ENCODE measurements at regions not wholly inside any gene's neighbourhood (a gene's known extent, or its start where the extent isn't known, plus 50 kb on each side); places are given as distances from the start of the nearest gene placed in this dataset.
A peak's percentile ranks its signal among the peaks of the same experiment; 100 is the strongest.

GRCh38 chr13:106433066-106433465, 102.4 kb downstream of the EFNB2 start:
- Histone ChIP-seq H3K9ac (ENCODE audit: low read length in 5 of 5) (no peak overlapping the region), H3K4me1 (ENCODE audit: control insufficient read depth in 5 of 5, insufficient read depth in 5 of 5, low read length in 5 of 5) (no peaks in the 10 kb centered on the region), H3K36me3 (ENCODE audit: control insufficient read depth in 5 of 5, insufficient read depth in 5 of 5, low read length in 5 of 5) (no peaks in the 10 kb centered on the region), H3K27ac (ENCODE audit: low read depth, low read length) (no peak overlapping the region), H3K27me3 (ENCODE audit: control insufficient read depth in 5 of 5, insufficient read depth in 4 of 5, low read length in 5 of 5) (peaks cover 0 to 3% (median 0%) of the 10 kb centered on the region in 5 donors), H3K4me3 (ENCODE audit: low read depth in 1 of 5, low read length in 5 of 5) (no peak overlapping the region), H3K9me3 (ENCODE audit: control insufficient read depth in 5 of 5, low read length in 5 of 5) (no peaks in the 10 kb centered on the region)

DNA sequence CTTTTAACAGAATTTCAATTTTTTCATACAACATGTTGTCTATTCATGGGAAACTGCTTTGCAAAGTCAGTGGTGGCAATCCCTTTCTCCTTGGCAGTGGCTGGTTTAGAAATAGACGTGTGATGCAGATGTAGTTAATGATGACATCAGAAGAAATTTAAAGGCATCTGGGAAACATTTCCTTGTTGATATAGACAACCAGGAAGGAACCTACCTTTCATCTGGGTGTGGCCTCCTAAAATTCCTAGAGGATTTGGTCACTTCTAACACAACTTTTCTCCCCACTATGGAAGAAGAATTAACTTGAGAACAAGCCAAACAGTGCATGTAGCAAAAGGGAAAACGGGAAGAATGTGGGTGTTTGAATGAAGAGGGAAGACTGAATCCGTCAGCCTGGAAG, 102.8 kb downstream of the EFNB2 start:
- H3K4me3 ChIP-seq (ENCODE audit: low read depth in 1 of 5, low read length in 5 of 5) = no peak overlapping the region
- no peaks in the 10 kb centered on the region for H3K9me3 ChIP-seq (ENCODE audit: control insufficient read depth in 5 of 5, low read length in 5 of 5)
- H3K36me3 ChIP-seq (ENCODE audit: control insufficient read depth in 5 of 5, insufficient read depth in 5 of 5, low read length in 5 of 5) = no peaks in the 10 kb centered on the region
- H3K9ac ChIP-seq (ENCODE audit: low read length in 5 of 5) = no peak overlapping the region
- H3K4me1 ChIP-seq (ENCODE audit: control insufficient read depth in 5 of 5, insufficient read depth in 5 of 5, low read length in 5 of 5) = no peaks in the 10 kb centered on the region
- no peak overlapping the region for H3K27ac ChIP-seq (ENCODE audit: low read depth, low read length)
- H3K27me3 ChIP-seq (ENCODE audit: control insufficient read depth in 5 of 5, insufficient read depth in 4 of 5, low read length in 5 of 5) = peaks cover 0 to 3% (median 0%) of the 10 kb centered on the region in 5 donors

- Histone ChIP-seq H3K4me1 (ENCODE audit: control insufficient read depth in 5 of 5, insufficient read depth in 5 of 5, low read length in 5 of 5) (no peaks in the 10 kb centered on the region), H3K27ac (ENCODE audit: low read depth, low read length) (no peak overlapping the region), H3K4me3 (ENCODE audit: low read depth in 1 of 5, low read length in 5 of 5) (no peak overlapping the region), H3K9ac (ENCODE audit: low read length in 5 of 5) (no peak overlapping the region), H3K27me3 (ENCODE audit: control insufficient read depth in 5 of 5, insufficient read depth in 4 of 5, low read length in 5 of 5) (no peaks in the 10 kb centered on the region), H3K9me3 (ENCODE audit: control insufficient read depth in 5 of 5, low read length in 5 of 5) (no peaks in the 10 kb centered on the region), H3K36me3 (ENCODE audit: control insufficient read depth in 5 of 5, insufficient read depth in 5 of 5, low read length in 5 of 5) (no peaks in the 10 kb centered on the region)
These were observed 108.6 kb downstream of the EFNB2 start for GRCh38 chr13:106426909-106427308.

DNA sequence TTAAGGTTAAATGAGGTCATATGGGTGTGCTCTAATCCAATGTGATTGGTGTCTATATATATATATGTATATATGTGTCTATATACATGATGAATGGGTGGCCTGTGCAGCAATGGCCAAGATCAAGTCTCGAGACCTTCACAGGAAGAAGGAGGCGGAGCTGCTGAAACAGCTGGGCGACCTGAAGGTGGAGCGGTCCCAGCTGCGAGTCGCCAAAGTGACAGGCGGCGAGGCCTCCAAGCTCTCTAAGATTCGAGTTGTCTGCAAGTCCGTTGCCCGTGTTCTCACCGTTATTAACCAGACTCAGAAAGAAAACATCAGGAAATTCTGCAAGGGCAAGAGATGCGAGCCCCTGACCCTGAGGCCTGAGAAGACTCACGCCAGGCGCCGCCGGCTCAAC, 109.8 kb downstream of the EFNB2 start:
- Histone ChIP-seq H3K36me3 (ENCODE audit: control insufficient read depth in 5 of 5, insufficient read depth in 5 of 5, low read length in 5 of 5) (no peaks in the 10 kb centered on the region), H3K4me1 (ENCODE audit: control insufficient read depth in 5 of 5, insufficient read depth in 5 of 5, low read length in 5 of 5) (no peaks in the 10 kb centered on the region), H3K9me3 (ENCODE audit: control insufficient read depth in 5 of 5, low read length in 5 of 5) (no peaks in the 10 kb centered on the region), H3K27me3 (ENCODE audit: control insufficient read depth in 5 of 5, insufficient read depth in 4 of 5, low read length in 5 of 5) (no peaks in the 10 kb centered on the region), H3K9ac (ENCODE audit: low read length in 5 of 5) (no peak overlapping the region), H3K27ac (ENCODE audit: low read depth, low read length) (no peak overlapping the region), H3K4me3 (ENCODE audit: low read depth in 1 of 5, low read length in 5 of 5) (no peak overlapping the region)

DNA sequence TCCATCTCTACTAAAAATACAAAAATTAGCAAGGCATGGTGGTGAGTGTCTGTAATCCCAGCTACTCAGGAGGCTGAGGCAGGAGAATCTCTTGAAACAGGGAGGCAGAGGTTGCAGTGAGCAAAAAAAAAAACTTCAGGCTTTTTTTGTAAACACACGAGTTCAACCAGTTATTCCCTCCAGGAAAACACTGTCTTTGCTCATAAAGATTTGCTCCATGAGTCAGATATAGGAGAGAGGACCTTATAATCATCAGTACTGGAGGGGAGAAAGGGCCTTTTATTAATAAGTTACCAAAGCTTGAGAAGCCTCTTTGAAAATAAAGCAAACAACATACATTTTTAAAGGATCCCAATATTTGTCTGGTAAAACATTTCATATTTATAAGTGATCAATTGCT, 110.7 kb downstream of the EFNB2 start:
- Histone ChIP-seq H3K9me3 (ENCODE audit: control insufficient read depth in 5 of 5, low read length in 5 of 5) (no peaks in the 10 kb centered on the region), H3K27me3 (ENCODE audit: control insufficient read depth in 5 of 5, insufficient read depth in 4 of 5, low read length in 5 of 5) (no peaks in the 10 kb centered on the region), H3K27ac (ENCODE audit: low read depth, low read length) (no peak overlapping the region), H3K4me3 (ENCODE audit: low read depth in 1 of 5, low read length in 5 of 5) (no peak overlapping the region), H3K4me1 (ENCODE audit: control insufficient read depth in 5 of 5, insufficient read depth in 5 of 5, low read length in 5 of 5) (no peaks in the 10 kb centered on the region), H3K36me3 (ENCODE audit: control insufficient read depth in 5 of 5, insufficient read depth in 5 of 5, low read length in 5 of 5) (no peaks in the 10 kb centered on the region), H3K9ac (ENCODE audit: low read length in 5 of 5) (no peak overlapping the region)

DNA sequence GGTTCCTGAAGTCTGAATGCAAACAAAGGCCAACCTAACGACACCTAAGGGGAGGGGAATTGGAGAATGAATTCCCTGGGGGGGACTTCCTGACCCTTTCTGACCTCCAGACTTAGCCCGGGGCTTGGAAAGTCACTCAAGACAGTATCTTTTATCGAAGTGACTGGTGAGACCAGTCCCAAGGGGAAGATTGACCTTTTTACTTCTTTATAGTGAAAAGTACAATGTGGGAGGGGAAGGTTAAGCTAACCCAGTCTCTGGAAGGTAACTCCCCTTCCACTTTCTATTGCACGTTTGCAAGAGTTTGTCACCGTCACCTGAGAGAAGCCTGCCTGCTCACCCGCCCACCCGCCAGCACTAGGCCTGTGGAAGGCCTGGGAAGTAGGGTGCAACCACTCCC, 111.9 kb downstream of the EFNB2 start:
- no peaks in the 10 kb centered on the region for H3K9me3 ChIP-seq (ENCODE audit: control insufficient read depth in 5 of 5, low read length in 5 of 5)
- H3K27me3 ChIP-seq (ENCODE audit: control insufficient read depth in 5 of 5, insufficient read depth in 4 of 5, low read length in 5 of 5) = peaks cover 0 to 3% (median 0%) of the 10 kb centered on the region in 5 donors
- H3K27ac ChIP-seq (ENCODE audit: low read depth, low read length) = no peak overlapping the region
- no peaks in the 10 kb centered on the region for H3K36me3 ChIP-seq (ENCODE audit: control insufficient read depth in 5 of 5, insufficient read depth in 5 of 5, low read length in 5 of 5)
- no peaks in the 10 kb centered on the region for H3K4me1 ChIP-seq (ENCODE audit: control insufficient read depth in 5 of 5, insufficient read depth in 5 of 5, low read length in 5 of 5)
- no peak overlapping the region for H3K9ac ChIP-seq (ENCODE audit: low read length in 5 of 5)
- no peak overlapping the region for H3K4me3 ChIP-seq (ENCODE audit: low read depth in 1 of 5, low read length in 5 of 5)

DNA sequence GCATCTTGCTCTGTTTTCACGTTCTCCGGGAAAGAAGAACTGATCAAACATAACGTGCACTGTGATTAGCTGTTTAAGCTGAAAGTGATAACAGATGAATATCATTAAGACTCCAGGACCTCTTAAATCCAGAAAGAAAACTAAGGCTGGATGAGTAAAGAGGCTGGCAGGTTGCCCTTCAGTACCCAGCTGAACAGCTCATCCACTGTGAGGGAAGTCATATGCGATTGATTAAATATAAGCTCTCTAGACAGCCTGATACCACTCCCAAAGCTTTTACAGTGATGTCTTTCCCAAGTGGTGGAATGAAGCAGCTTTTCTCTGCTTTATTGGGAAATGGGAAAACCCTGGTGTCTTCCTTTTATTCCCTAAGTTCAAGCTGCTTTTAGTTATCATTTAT, 116.9 kb downstream of the EFNB2 start:
- no peaks in the 10 kb centered on the region for H3K9me3 ChIP-seq (ENCODE audit: control insufficient read depth in 5 of 5, low read length in 5 of 5)
- H3K9ac ChIP-seq (ENCODE audit: low read length in 5 of 5) = no peak overlapping the region
- H3K36me3 ChIP-seq (ENCODE audit: control insufficient read depth in 5 of 5, insufficient read depth in 5 of 5, low read length in 5 of 5) = no peaks in the 10 kb centered on the region
- peaks cover 0 to 4% (median 0%) of the 10 kb centered on the region in 5 donors for H3K27me3 ChIP-seq (ENCODE audit: control insufficient read depth in 5 of 5, insufficient read depth in 4 of 5, low read length in 5 of 5)
- H3K4me1 ChIP-seq (ENCODE audit: control insufficient read depth in 5 of 5, insufficient read depth in 5 of 5, low read length in 5 of 5) = no peaks in the 10 kb centered on the region
- H3K27ac ChIP-seq (ENCODE audit: low read depth, low read length) = no peak overlapping the region
- no peak overlapping the region for H3K4me3 ChIP-seq (ENCODE audit: low read depth in 1 of 5, low read length in 5 of 5)

DNA sequence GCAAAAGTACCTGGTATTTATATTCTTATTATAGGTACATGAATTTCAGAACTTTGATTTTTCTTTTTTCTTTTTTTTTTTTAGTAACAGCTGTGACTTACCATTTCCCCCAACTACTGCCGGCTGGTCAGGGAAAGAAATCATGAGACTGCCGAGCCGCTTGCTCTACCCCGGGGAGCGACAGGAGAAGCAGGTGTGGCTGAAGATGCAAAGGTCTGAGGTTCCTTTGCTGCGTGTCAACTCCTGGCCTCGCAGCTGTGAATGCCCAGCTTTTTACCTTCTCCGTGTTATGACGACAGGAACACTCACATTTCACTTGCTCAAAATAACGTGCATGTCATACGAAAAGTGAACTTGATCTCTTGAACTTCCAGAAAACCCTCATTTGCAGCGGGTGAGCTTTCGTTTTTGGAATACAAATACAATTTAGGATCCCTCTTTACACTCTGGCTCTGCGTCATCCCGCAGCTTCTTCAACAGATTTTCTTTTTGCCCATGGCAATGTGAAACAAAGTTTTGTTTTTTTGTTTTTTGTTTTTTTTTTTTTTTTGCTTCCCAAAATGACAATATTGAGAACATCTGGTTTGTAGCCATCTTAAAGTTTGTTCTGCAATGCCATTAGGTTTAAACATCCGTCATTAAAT, 117.9 kb downstream of the EFNB2 start:
- Histone ChIP-seq H3K27me3 (ENCODE audit: control insufficient read depth in 5 of 5, insufficient read depth in 4 of 5, low read length in 5 of 5) (peaks cover 0 to 4% (median 0%) of the 10 kb centered on the region in 5 donors), H3K36me3 (ENCODE audit: control insufficient read depth in 5 of 5, insufficient read depth in 5 of 5, low read length in 5 of 5) (no peaks in the 10 kb centered on the region), H3K4me3 (ENCODE audit: low read depth in 1 of 5, low read length in 5 of 5) (peak overlapping the region in 1 of 5 donors; percentile 14), H3K9ac (ENCODE audit: low read length in 5 of 5) (no peak overlapping the region), H3K9me3 (ENCODE audit: control insufficient read depth in 5 of 5, low read length in 5 of 5) (no peaks in the 10 kb centered on the region), H3K4me1 (ENCODE audit: control insufficient read depth in 5 of 5, insufficient read depth in 5 of 5, low read length in 5 of 5) (no peaks in the 10 kb centered on the region), H3K27ac (ENCODE audit: low read depth, low read length) (no peak overlapping the region)

GRCh38 chr13:106416645-106417044, 118.8 kb downstream of the EFNB2 start:
- Histone ChIP-seq H3K4me3 (ENCODE audit: low read depth in 1 of 5, low read length in 5 of 5) (no peak overlapping the region), H3K9ac (ENCODE audit: low read length in 5 of 5) (no peak overlapping the region), H3K4me1 (ENCODE audit: control insufficient read depth in 5 of 5, insufficient read depth in 5 of 5, low read length in 5 of 5) (no peaks in the 10 kb centered on the region), H3K27ac (ENCODE audit: low read depth, low read length) (no peak overlapping the region), H3K36me3 (ENCODE audit: control insufficient read depth in 5 of 5, insufficient read depth in 5 of 5, low read length in 5 of 5) (no peaks in the 10 kb centered on the region), H3K9me3 (ENCODE audit: control insufficient read depth in 5 of 5, low read length in 5 of 5) (no peaks in the 10 kb centered on the region), H3K27me3 (ENCODE audit: control insufficient read depth in 5 of 5, insufficient read depth in 4 of 5, low read length in 5 of 5) (peaks cover 0 to 4% (median 0%) of the 10 kb centered on the region in 5 donors)

GRCh38 chr13:106415971-106416370, 119.5 kb downstream of the EFNB2 start:
- no peaks in the 10 kb centered on the region for H3K36me3 ChIP-seq (ENCODE audit: control insufficient read depth in 5 of 5, insufficient read depth in 5 of 5, low read length in 5 of 5)
- H3K27ac ChIP-seq (ENCODE audit: low read depth, low read length) = no peak overlapping the region
- peaks cover 0 to 4% (median 0%) of the 10 kb centered on the region in 5 donors for H3K27me3 ChIP-seq (ENCODE audit: control insufficient read depth in 5 of 5, insufficient read depth in 4 of 5, low read length in 5 of 5)
- H3K9me3 ChIP-seq (ENCODE audit: control insufficient read depth in 5 of 5, low read length in 5 of 5) = no peaks in the 10 kb centered on the region
- no peaks in the 10 kb centered on the region for H3K4me1 ChIP-seq (ENCODE audit: control insufficient read depth in 5 of 5, insufficient read depth in 5 of 5, low read length in 5 of 5)
- no peak overlapping the region for H3K9ac ChIP-seq (ENCODE audit: low read length in 5 of 5)
- H3K4me3 ChIP-seq (ENCODE audit: low read depth in 1 of 5, low read length in 5 of 5) = no peak overlapping the region

Measured in subcutaneous abdominal adipose tissue (tissue), 5 donors.